Glutamatergic neuron (in vitro differentiated cells): ENCODE measurements at regions not wholly inside any gene's neighbourhood (a gene's known extent, or its start where the extent isn't known, plus 50 kb on each side); places are given as distances from the start of the nearest gene placed in this dataset.

ENCODE experiments used
- DNase-seq: peaks from one replicate; pipeline ENCODE4 v3.0.0; 2022
- H3K27ac Mint-ChIP-seq: one replicate; pipeline ENCODE4 v1.8.0; 2020; ENCODE audit warnings: mild to moderate bottlenecking, mixed read lengths, inconsistent platforms; ENCODE audit not compliant: unreplicated experiment
- H3K27me3 Mint-ChIP-seq: one replicate; pipeline ENCODE4 v1.8.0; 2020; ENCODE audit warnings: mild to moderate bottlenecking, moderate library complexity, mixed read lengths, inconsistent platforms; ENCODE audit not compliant: unreplicated experiment
- H3K36me3 Mint-ChIP-seq: one replicate; pipeline ENCODE4 v1.8.0; 2020; ENCODE audit warnings: mild to moderate bottlenecking, mixed read lengths, inconsistent platforms; ENCODE audit not compliant: unreplicated experiment
- H3K4me1 Mint-ChIP-seq: one replicate; pipeline ENCODE4 v1.8.0; 2020; ENCODE audit warnings: mild to moderate bottlenecking, low read depth, mixed read lengths, inconsistent platforms; ENCODE audit not compliant: unreplicated experiment
- H3K4me3 Mint-ChIP-seq: one replicate; pipeline ENCODE4 v1.8.0; 2020; ENCODE audit warnings: mild to moderate bottlenecking, mixed read lengths, inconsistent platforms; ENCODE audit not compliant: unreplicated experiment
- H3K9me3 Mint-ChIP-seq: one replicate; pipeline ENCODE4 v1.8.0; 2020; ENCODE audit warnings: mild to moderate bottlenecking, moderate library complexity, mixed read lengths, inconsistent platforms; ENCODE audit not compliant: unreplicated experiment
- TF ChIP-seq, protein P1 (sequence below): fragments of 200-600 bp; sonication (generic); IDR thresholded peaks from one replicate; pipeline ENCODE4 v1.5.0; 2021; ENCODE audit not compliant: partially characterized antibody, unreplicated experiment

DNA sequence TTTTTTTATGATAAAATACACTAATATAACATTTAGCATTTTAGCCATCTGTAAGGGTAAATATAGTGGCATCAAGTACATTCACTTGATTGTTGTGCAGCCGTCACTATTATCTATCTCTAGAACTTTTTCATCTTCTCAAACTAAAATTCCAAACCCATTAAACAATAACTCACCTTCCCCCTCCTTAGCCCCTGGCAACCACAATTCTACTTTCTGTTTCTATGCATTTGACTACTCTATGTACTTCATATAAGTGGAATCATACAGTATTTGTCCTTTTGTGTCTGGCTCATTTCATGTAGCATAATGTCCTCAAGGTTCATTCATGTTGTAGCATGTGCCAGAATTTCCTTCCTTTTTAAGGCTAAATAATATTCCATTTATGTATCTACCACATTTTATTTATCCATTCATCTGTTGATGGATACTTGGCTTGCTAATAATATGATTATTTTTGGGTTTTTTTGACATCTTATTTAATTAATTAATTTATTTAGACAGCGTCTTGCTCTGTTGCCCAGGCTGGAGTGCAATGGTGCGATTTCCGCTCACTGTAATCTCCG lies 69.6 kb upstream of the MACF1 start:
- peaks cover 15% of the 10 kb centered on the region for H3K4me1 Mint-ChIP-seq
- H3K9me3 Mint-ChIP-seq = peaks cover 2% of the 10 kb centered on the region
- no peak overlapping the region for H3K4me3 Mint-ChIP-seq
- H3K27ac Mint-ChIP-seq = no peak overlapping the region
- TF ChIP-seq, protein P1, sequence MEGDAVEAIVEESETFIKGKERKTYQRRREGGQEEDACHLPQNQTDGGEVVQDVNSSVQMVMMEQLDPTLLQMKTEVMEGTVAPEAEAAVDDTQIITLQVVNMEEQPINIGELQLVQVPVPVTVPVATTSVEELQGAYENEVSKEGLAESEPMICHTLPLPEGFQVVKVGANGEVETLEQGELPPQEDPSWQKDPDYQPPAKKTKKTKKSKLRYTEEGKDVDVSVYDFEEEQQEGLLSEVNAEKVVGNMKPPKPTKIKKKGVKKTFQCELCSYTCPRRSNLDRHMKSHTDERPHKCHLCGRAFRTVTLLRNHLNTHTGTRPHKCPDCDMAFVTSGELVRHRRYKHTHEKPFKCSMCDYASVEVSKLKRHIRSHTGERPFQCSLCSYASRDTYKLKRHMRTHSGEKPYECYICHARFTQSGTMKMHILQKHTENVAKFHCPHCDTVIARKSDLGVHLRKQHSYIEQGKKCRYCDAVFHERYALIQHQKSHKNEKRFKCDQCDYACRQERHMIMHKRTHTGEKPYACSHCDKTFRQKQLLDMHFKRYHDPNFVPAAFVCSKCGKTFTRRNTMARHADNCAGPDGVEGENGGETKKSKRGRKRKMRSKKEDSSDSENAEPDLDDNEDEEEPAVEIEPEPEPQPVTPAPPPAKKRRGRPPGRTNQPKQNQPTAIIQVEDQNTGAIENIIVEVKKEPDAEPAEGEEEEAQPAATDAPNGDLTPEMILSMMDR = no peak
- DNase-seq = no peak
- H3K36me3 Mint-ChIP-seq = no peaks in the 10 kb centered on the region
- H3K27me3 Mint-ChIP-seq = no peaks in the 10 kb centered on the region

DNA sequence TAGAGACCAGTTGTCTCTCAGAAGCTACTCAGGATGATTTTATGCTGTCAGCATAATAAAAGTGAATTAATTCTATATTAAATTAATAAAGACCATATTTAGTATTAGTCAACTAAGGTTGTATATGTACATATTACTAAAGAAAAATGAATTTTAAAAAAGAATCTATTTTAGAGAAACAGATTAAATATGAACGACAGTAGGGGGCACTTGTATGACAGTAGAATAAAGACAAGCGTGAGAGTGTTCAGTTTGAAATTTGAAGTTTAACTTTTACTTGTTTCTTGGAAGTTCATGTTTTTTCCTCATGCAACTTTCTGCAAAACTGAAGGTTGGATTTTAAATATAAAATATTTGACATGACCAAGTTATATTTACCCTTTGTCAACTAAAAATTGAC lies 67.9 kb upstream of the MACF1 start:
- H3K27ac Mint-ChIP-seq = no peak overlapping the region
- no peaks in the 10 kb centered on the region for H3K27me3 Mint-ChIP-seq
- H3K36me3 Mint-ChIP-seq = no peaks in the 10 kb centered on the region
- H3K4me3 Mint-ChIP-seq = no peak overlapping the region
- DNase-seq = no peak
- peaks cover 2% of the 10 kb centered on the region for H3K9me3 Mint-ChIP-seq
- TF ChIP-seq, protein P1 = no peak
- peaks cover 16% of the 10 kb centered on the region for H3K4me1 Mint-ChIP-seq

DNA sequence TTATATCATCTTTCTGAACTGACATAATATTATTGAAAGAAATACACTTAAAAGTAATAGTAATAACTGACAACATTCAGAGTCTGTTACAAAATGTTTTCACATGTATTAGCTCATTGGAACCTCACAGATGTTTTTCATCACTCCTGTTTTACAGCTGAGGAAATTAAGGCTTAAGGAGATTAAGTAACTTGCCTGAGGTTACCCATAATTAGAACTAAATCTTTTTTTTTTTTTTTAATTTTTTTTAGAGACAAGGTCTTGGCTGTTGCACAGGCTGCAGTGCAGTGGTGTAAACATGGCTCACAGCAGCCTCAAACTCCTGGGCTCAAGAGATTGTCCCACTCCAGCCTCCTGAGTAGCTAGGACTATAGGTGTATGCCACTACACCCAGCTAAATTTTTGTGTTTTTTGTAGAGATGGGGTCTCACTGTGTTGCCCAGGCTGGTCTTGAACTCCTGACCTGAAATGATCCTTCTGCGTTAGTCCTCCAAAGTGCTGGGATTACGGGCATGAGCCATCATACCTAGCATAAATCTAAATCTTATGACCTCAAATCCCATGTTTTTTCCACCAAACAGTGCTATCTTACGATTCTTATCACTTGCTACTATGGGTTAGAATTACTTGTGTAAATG lies 64.7 kb upstream of the MACF1 start:
- H3K27me3 Mint-ChIP-seq = no peaks in the 10 kb centered on the region

DNA sequence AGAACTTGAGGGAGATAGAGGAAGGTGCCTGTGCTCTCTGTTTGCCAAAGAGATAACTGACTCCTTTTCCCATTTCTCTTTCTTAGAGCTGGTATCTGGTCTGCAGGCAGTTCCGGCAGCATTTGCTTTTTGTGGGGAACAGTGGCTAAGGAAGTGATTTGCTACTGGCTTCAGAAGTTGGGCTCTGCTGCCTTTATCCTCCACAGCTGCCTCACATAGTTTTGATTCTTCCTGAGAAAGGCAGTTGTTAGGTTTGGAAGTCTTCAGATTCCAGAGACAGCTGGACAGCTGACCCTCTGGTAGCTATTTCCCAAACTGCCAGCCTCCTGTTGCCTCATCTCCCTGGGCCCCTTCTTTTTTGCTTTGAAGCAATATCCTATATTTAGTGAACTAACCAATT lies 62.6 kb upstream of the MACF1 start:
- no peaks in the 10 kb centered on the region for H3K36me3 Mint-ChIP-seq
- no peaks in the 10 kb centered on the region for H3K27me3 Mint-ChIP-seq
- H3K27ac Mint-ChIP-seq = no peak overlapping the region
- no peak for DNase-seq
- TF ChIP-seq, protein P1 = no peak
- no peak overlapping the region for H3K4me3 Mint-ChIP-seq
- H3K4me1 Mint-ChIP-seq = peaks cover 9% of the 10 kb centered on the region
- no peaks in the 10 kb centered on the region for H3K9me3 Mint-ChIP-seq

More for the DNA sequence above, 64.7 kb upstream of the MACF1 start:
- DNase-seq = no peak
- H3K4me1 Mint-ChIP-seq = peaks cover 9% of the 10 kb centered on the region
- no peak overlapping the region for H3K4me3 Mint-ChIP-seq
- H3K27ac Mint-ChIP-seq = no peak overlapping the region
- no peaks in the 10 kb centered on the region for H3K36me3 Mint-ChIP-seq
- TF ChIP-seq, protein P1 = no peak
- no peaks in the 10 kb centered on the region for H3K9me3 Mint-ChIP-seq

DNA sequence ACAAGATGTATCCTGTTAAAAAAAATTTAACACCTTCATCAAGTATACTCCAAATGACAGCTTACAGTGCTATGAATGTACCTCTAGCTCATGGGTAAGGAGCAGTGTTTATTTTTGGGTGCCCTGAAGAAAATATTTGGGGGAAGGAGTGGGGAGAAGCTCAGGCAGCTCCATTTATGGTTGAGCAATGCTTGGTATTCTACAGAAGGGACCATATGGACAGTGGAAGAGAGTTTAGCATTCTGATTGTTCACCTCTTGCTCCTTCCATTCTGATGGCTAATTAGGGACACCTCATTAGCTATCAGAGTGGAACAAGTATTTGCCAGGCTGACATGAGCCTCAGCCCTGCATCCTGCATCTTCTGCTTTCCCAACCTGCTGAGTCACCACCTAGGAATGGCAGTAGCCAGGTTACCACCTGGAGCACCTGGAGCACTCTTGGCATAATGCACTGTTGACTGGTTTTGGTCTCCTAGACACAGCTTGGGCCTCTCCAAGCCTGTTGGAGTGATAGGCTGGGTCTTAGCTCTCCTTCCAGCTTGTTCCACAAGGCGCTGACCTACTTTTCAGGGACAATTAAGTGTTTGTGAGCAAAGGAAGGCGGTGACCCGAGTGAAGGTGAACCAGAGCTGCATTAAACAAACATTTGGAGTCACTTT lies 62.0 kb upstream of the MACF1 start:
- Mint-ChIP-seq H3K36me3 (no peaks in the 10 kb centered on the region), H3K9me3 (no peaks in the 10 kb centered on the region), H3K27ac (no peak overlapping the region), H3K4me3 (no peak overlapping the region), H3K27me3 (no peaks in the 10 kb centered on the region), H3K4me1 (peaks cover 9% of the 10 kb centered on the region)
- no peak for DNase-seq
- TF ChIP-seq, protein P1 = no peak
